ENCODE measurements at regions not wholly inside any gene's neighbourhood (a gene's known extent, or its start where the extent isn't known, plus 50 kb on each side); places are given as distances from the start of the nearest gene placed in this dataset.
"Not testable (repeated sequence)": the region's sequence is repeated elsewhere in the genome, so short reads cannot be mapped to it uniquely, and the experiment has no call there.

DNA sequence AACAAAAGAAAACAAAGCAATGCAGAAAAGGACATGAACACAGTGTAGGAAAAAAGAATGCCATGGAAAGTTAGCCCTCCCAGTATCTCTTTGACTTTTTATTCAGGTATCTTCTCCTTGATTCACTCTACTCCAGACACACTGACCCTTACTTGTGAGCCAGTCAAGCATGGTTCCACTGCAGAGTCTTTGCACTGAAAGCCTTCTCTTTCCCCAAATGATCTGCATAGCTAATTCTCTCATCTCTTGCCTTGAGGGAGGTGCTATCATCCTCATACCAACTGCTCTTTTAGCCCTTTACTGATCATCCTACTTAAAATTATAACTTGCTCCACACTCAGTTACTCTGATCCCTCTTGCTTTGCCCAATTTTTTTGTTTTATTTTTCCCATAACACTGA lies 101.2 kb upstream of the SLC16A7 start:
- no peaks in the 10 kb centered on the region for H3K36me3 Mint-ChIP-seq (ENCODE audit: insufficient read depth, unreplicated experiment)
- BruUV-seq (replicated peaks) = no TSS peak
- H3K27ac Mint-ChIP-seq (ENCODE audit: unreplicated experiment) = no peak overlapping the region
- H3K4me3 Mint-ChIP-seq (ENCODE audit: low read depth, unreplicated experiment) = no peak overlapping the region
- TF ChIP-seq, protein P1, sequence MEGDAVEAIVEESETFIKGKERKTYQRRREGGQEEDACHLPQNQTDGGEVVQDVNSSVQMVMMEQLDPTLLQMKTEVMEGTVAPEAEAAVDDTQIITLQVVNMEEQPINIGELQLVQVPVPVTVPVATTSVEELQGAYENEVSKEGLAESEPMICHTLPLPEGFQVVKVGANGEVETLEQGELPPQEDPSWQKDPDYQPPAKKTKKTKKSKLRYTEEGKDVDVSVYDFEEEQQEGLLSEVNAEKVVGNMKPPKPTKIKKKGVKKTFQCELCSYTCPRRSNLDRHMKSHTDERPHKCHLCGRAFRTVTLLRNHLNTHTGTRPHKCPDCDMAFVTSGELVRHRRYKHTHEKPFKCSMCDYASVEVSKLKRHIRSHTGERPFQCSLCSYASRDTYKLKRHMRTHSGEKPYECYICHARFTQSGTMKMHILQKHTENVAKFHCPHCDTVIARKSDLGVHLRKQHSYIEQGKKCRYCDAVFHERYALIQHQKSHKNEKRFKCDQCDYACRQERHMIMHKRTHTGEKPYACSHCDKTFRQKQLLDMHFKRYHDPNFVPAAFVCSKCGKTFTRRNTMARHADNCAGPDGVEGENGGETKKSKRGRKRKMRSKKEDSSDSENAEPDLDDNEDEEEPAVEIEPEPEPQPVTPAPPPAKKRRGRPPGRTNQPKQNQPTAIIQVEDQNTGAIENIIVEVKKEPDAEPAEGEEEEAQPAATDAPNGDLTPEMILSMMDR (IDR thresholded peaks at IDR 0.05; ENCODE audit: unreplicated experiment) = no peak
- H3K27me3 Mint-ChIP-seq (ENCODE audit: unreplicated experiment) = no peaks in the 10 kb centered on the region
- peaks cover 3% of the 10 kb centered on the region for H3K9me3 Mint-ChIP-seq (ENCODE audit: low read depth, unreplicated experiment)
- CTCF ChIA-PET = no interaction called here
- peaks cover 2% of the 10 kb centered on the region for H3K4me1 Mint-ChIP-seq (ENCODE audit: low read depth, unreplicated experiment)
- no peak for DNase-seq
- intact Hi-C loops (cut with micrococcal nuclease; ENCODE audit: unreplicated experiment) = no loop called here

DNA sequence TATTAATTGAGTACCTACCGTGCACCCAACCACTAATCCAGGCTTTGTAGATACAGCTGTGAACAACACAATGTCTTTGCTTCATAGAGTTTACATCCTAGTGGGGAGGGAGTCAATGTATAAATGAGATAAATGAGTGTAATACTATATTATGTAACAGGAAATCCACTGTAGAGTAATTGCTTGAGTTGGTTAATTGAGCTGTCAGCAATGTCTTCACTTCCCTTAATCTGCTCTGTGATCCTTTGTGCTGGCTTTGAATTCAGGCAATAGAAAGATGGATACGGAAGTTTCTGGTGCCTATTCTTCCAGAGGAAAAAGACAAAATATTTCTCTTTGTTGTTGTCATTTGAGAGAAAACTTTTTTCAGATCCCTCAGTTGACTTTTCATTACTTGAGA lies 104.0 kb upstream of the SLC16A7 start:
- TF ChIP-seq, protein P1 (IDR thresholded peaks at IDR 0.05; ENCODE audit: unreplicated experiment) = no peak
- CTCF ChIA-PET = no interaction called here
- no peak overlapping the region for H3K4me3 Mint-ChIP-seq (ENCODE audit: low read depth, unreplicated experiment)
- no peaks in the 10 kb centered on the region for H3K36me3 Mint-ChIP-seq (ENCODE audit: insufficient read depth, unreplicated experiment)
- no peak overlapping the region for H3K27ac Mint-ChIP-seq (ENCODE audit: unreplicated experiment)
- no peaks in the 10 kb centered on the region for H3K27me3 Mint-ChIP-seq (ENCODE audit: unreplicated experiment)
- intact Hi-C loops (cut with micrococcal nuclease; ENCODE audit: unreplicated experiment) = no loop called here
- H3K4me1 Mint-ChIP-seq (ENCODE audit: low read depth, unreplicated experiment) = no peaks in the 10 kb centered on the region
- BruUV-seq (replicated peaks) = no TSS peak
- H3K9me3 Mint-ChIP-seq (ENCODE audit: low read depth, unreplicated experiment) = no peaks in the 10 kb centered on the region
- no peak for DNase-seq

DNA sequence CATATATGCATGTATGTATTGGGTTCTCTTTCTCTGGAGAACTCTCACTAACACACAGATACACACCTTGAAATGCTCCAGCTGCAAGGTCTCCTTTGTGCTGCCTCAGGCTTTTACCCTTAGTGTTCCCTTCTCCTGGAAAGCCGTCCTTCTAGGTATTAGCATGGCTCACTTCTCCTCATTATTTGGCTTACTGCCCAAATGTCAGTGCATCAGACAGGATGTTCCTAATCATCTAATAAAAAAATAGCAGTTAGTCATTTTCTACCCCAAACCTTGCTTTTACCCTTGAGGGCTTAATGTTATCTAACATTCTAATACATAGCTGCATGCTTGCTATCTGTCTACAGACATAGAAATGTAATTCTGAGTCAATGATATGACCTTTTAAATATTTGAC lies 109.0 kb upstream of the SLC16A7 start:
- DNase-seq = no peak
- CTCF ChIA-PET = no interaction called here
- H3K4me1 Mint-ChIP-seq (ENCODE audit: low read depth, unreplicated experiment) = no peaks in the 10 kb centered on the region
- H3K27me3 Mint-ChIP-seq (ENCODE audit: unreplicated experiment) = no peaks in the 10 kb centered on the region
- no peaks in the 10 kb centered on the region for H3K36me3 Mint-ChIP-seq (ENCODE audit: insufficient read depth, unreplicated experiment)
- H3K27ac Mint-ChIP-seq (ENCODE audit: unreplicated experiment) = no peak overlapping the region
- intact Hi-C loops (cut with micrococcal nuclease; ENCODE audit: unreplicated experiment) = no loop called here
- TF ChIP-seq, protein P1 (IDR thresholded peaks at IDR 0.05; ENCODE audit: unreplicated experiment) = no peak
- H3K9me3 Mint-ChIP-seq (ENCODE audit: low read depth, unreplicated experiment) = no peaks in the 10 kb centered on the region
- H3K4me3 Mint-ChIP-seq (ENCODE audit: low read depth, unreplicated experiment) = no peak overlapping the region
- no TSS peak for BruUV-seq (replicated peaks)

DNA sequence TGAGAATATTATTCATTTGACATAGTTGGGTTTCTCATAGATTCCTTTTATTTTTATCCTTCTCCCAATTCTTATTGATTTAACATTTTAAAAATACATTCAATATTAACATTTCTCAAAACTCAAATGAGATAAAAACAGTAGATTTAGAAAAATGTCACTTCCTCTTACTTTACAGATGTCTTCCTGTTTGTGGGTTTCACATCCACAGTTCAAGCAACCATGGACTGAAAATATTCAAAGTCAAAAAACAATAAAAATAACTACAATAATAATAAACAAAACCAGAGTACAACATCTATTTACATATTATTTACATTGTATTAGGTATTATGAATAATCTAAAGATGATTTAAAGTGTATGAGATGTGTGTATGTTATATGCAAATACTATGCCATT lies 111.3 kb upstream of the SLC16A7 start:
- CTCF ChIA-PET = no interaction called here
- Mint-ChIP-seq H3K9me3 (ENCODE audit: low read depth, unreplicated experiment) (peaks cover 2% of the 10 kb centered on the region), H3K4me3 (ENCODE audit: low read depth, unreplicated experiment) (no peak overlapping the region), H3K4me1 (ENCODE audit: low read depth, unreplicated experiment) (no peaks in the 10 kb centered on the region), H3K36me3 (ENCODE audit: insufficient read depth, unreplicated experiment) (no peaks in the 10 kb centered on the region), H3K27ac (ENCODE audit: unreplicated experiment) (no peak overlapping the region), H3K27me3 (ENCODE audit: unreplicated experiment) (no peaks in the 10 kb centered on the region)
- TF ChIP-seq, protein P1 (IDR thresholded peaks at IDR 0.05; ENCODE audit: unreplicated experiment) = no peak
- no peak for DNase-seq
- no TSS peak for BruUV-seq (replicated peaks)
- intact Hi-C loops (cut with micrococcal nuclease; ENCODE audit: unreplicated experiment) = no loop called here

DNA sequence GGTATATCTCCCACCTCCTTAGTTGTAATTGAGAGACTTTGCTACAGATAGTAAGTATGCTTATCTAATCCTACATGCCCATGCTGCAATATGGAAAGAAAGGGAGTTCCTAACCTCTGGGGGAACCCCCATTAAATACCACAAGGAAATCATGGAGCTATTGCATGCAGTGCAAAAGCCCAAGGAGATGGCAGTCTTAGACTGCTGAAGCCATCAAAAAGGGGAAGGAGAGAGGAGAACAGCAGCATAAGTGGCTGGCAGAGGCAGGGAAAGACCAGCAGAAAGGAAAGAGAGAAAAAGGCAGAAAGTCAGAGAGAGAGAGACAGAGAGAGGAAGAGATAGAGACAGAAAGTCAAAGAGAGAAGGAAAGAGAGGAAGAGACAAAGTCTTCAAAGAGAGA lies 121.6 kb upstream of the SLC16A7 start:
- H3K27ac Mint-ChIP-seq (ENCODE audit: unreplicated experiment); CTCF ChIA-PET; H3K36me3 Mint-ChIP-seq (ENCODE audit: insufficient read depth, unreplicated experiment); BruUV-seq (replicated peaks); intact Hi-C loops (cut with micrococcal nuclease; ENCODE audit: unreplicated experiment); DNase-seq; H3K27me3 Mint-ChIP-seq (ENCODE audit: unreplicated experiment); H3K4me1 Mint-ChIP-seq (ENCODE audit: low read depth, unreplicated experiment); H3K9me3 Mint-ChIP-seq (ENCODE audit: low read depth, unreplicated experiment); H3K4me3 Mint-ChIP-seq (ENCODE audit: low read depth, unreplicated experiment): not testable (repeated sequence)

Data from Calu3 (cell line).